ENCODE measurements at regions not wholly inside any gene's neighbourhood (a gene's known extent, or its start where the extent isn't known, plus 50 kb on each side); places are given as distances from the start of the nearest gene placed in this dataset.

GRCh38 chr11:122594986-122595645 is 60.4 kb upstream of the UBASH3B start:
- H3K27ac Mint-ChIP-seq, result no peak overlapping the region
- Histone ChIP-seq H3K27ac (no peak overlapping the region), H4K20me1 (ENCODE audit: low read depth) (no peaks in the 10 kb centered on the region), H3K27me3 (no peaks in the 10 kb centered on the region), H3F3A (ENCODE audit: low read depth) (no peaks in the 10 kb centered on the region), H3K9ac (no peak overlapping the region), H3K4me1 (no peaks in the 10 kb centered on the region), H3K79me2 (ENCODE audit: low read depth) (no peaks in the 10 kb centered on the region), H3K4me2 (no peak overlapping the region), H3K36me3 (no peaks in the 10 kb centered on the region), H2AFZ (replicated peaks) (no peak overlapping the region), H3K4me3 (no peak overlapping the region), H3K9me3 (ENCODE audit: low read depth) (no peaks in the 10 kb centered on the region)
- TF ChIP-seq, protein P1, sequence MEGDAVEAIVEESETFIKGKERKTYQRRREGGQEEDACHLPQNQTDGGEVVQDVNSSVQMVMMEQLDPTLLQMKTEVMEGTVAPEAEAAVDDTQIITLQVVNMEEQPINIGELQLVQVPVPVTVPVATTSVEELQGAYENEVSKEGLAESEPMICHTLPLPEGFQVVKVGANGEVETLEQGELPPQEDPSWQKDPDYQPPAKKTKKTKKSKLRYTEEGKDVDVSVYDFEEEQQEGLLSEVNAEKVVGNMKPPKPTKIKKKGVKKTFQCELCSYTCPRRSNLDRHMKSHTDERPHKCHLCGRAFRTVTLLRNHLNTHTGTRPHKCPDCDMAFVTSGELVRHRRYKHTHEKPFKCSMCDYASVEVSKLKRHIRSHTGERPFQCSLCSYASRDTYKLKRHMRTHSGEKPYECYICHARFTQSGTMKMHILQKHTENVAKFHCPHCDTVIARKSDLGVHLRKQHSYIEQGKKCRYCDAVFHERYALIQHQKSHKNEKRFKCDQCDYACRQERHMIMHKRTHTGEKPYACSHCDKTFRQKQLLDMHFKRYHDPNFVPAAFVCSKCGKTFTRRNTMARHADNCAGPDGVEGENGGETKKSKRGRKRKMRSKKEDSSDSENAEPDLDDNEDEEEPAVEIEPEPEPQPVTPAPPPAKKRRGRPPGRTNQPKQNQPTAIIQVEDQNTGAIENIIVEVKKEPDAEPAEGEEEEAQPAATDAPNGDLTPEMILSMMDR (IDR thresholded peaks at IDR 0.05), result no peak
- TF ChIP-seq EZH2phosphoT487 (IDR thresholded peaks at IDR 0.05), result no peak
- no peak for TF ChIP-seq EZH2 (IDR thresholded peaks at IDR 0.05)
- H3K4me1 Mint-ChIP-seq, result no peaks in the 10 kb centered on the region
- H3K36me3 Mint-ChIP-seq, result no peaks in the 10 kb centered on the region
- H3K4me3 Mint-ChIP-seq, result no peak overlapping the region
- no peak for DNase-seq (ENCODE audit: low spot score)
- no peaks in the 10 kb centered on the region for H3K9me3 Mint-ChIP-seq
- H3K27me3 Mint-ChIP-seq (ENCODE audit: insufficient read depth, low read depth), result peaks cover 2% of the 10 kb centered on the region

- H3K36me3 Mint-ChIP-seq, result no peaks in the 10 kb centered on the region
Measured at GRCh38 chr11:122593473-122594420, 61.8 kb upstream of the UBASH3B start.

GRCh38 chr11:122592641-122593040 is 62.9 kb upstream of the UBASH3B start:
- Histone ChIP-seq H3F3A (ENCODE audit: low read depth) (no peaks in the 10 kb centered on the region), H3K4me2 (no peak overlapping the region), H3K4me1 (no peaks in the 10 kb centered on the region), H3K79me2 (ENCODE audit: low read depth) (no peaks in the 10 kb centered on the region), H3K9ac (no peak overlapping the region), H3K9me3 (ENCODE audit: low read depth) (no peaks in the 10 kb centered on the region), H3K4me3 (no peak overlapping the region), H4K20me1 (ENCODE audit: low read depth) (no peaks in the 10 kb centered on the region), H3K27me3 (no peaks in the 10 kb centered on the region), H2AFZ (replicated peaks) (no peak overlapping the region), H3K27ac (no peak overlapping the region), H3K36me3 (no peaks in the 10 kb centered on the region)
- Mint-ChIP-seq H3K27me3 (ENCODE audit: insufficient read depth, low read depth) (no peaks in the 10 kb centered on the region), H3K9me3 (peaks cover 5% of the 10 kb centered on the region), H3K4me1 (no peaks in the 10 kb centered on the region), H3K4me3 (no peak overlapping the region), H3K27ac (no peak overlapping the region), H3K36me3 (no peaks in the 10 kb centered on the region)
- TF ChIP-seq EZH2phosphoT487 (IDR thresholded peaks at IDR 0.05) (no peak), EZH2 (IDR thresholded peaks at IDR 0.05) (no peak)
- TF ChIP-seq, protein P1 (IDR thresholded peaks at IDR 0.05), result no peak
- DNase-seq (ENCODE audit: low spot score), result no peak

More at GRCh38 chr11:122593473-122594420, 61.8 kb upstream of the UBASH3B start:
- Mint-ChIP-seq H3K4me3 (no peak overlapping the region), H3K27ac (no peak overlapping the region), H3K4me1 (no peaks in the 10 kb centered on the region), H3K27me3 (ENCODE audit: insufficient read depth, low read depth) (peaks cover under 1% of the 10 kb centered on the region), H3K9me3 (no peaks in the 10 kb centered on the region)
- no peak for DNase-seq (ENCODE audit: low spot score)
- Histone ChIP-seq H3K9ac (no peak overlapping the region), H3K27ac (no peak overlapping the region), H3K4me3 (no peak overlapping the region), H3F3A (ENCODE audit: low read depth) (no peaks in the 10 kb centered on the region), H3K4me1 (no peaks in the 10 kb centered on the region), H3K27me3 (no peaks in the 10 kb centered on the region), H4K20me1 (ENCODE audit: low read depth) (no peaks in the 10 kb centered on the region), H3K4me2 (no peak overlapping the region), H3K36me3 (no peaks in the 10 kb centered on the region), H3K9me3 (ENCODE audit: low read depth) (no peaks in the 10 kb centered on the region), H3K79me2 (ENCODE audit: low read depth) (no peaks in the 10 kb centered on the region), H2AFZ (replicated peaks) (no peak overlapping the region)
- TF ChIP-seq EZH2phosphoT487 (IDR thresholded peaks at IDR 0.05) (no peak), EZH2 (IDR thresholded peaks at IDR 0.05) (no peak)
- TF ChIP-seq, protein P1 (IDR thresholded peaks at IDR 0.05), result no peak
